DMS53 treated with DMSO at 0.1 percent for 48 hours (cell line): ENCODE measurements at regions not wholly inside any gene's neighbourhood (a gene's known extent, or its start where the extent isn't known, plus 50 kb on each side); places are given as distances from the start of the nearest gene placed in this dataset.
"Not testable (repeated sequence)": the region's sequence is repeated elsewhere in the genome, so short reads cannot be mapped to it uniquely, and the experiment has no call there.

ENCODE experiments used
- DNase-seq: peaks from one replicate; lab custom pipeline; 2025; ENCODE audit not compliant: unreplicated experiment; lab: John Stamatoyannopoulos, UW

DNA sequence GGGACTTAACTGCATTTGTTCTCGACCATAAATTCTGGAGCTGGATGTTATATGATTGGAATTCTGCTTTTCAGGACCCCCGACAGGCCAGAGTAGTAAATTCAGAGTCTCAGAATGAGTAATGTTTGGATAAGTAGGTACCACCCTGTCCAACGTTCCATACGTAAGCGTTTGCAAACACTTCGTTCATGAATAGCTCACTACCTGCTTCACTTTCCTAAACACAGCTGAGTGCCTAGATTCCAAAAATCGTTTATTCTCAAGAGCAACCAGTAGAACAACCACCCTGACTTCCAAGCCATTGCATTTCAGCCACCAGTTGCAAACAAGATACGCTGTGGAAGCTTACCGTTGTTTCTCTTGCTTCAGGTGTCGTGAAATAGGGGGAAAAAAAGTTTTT lies 101.3 kb upstream of the DMRT1 start:
- DNase-seq, result no peak

- DNase-seq, result no peak
These were observed 99.4 kb upstream of the DMRT1 start for GRCh38 chr9:742104-742503.

- no peak for DNase-seq
These were observed 98.4 kb upstream of the DMRT1 start for GRCh38 chr9:742914-743589.

- no peak for DNase-seq
These were observed 97.3 kb upstream of the DMRT1 start for GRCh38 chr9:744046-744712.

- DNase-seq, result no peak
These were observed 96.6 kb upstream of the DMRT1 start for GRCh38 chr9:744790-745484.

GRCh38 chr9:745761-746380 lies 95.6 kb upstream of the DMRT1 start:
- no peak for DNase-seq

DNA sequence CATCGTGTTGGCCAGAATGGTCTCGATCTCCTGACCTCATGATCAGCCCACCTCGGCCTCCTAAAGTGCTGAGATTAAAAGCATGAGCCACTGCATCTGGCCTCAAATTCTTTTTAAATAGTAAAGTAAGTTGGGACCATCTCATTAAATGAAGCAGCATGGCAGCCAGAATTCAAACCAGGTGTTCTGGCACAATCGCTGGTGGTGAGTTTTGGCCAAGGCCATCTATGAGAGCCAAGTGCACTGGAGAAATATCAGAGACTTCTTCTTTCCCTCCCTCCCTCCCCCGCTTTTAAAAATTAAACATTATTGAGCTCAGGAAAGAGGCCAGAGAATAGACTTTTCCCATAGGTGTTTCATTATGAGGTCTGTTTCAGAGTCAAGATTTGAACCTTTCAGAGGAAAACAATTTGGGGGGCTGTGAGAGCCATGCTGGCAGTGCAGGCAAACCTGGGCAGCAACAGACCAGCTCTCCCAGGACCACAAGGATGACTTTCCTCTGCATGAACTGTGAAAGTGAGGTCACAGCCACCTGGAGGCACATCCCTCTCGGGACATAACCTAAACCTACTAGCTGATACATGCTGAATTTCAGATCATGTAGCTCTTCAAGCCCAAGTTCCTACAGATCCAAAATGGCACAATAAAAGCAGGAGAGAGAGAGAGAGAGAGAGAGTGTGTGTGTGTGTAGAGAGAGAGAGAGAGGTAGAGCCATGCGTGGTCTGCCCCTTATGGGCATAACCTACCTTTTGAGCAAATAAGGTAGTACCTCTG lies 94.6 kb upstream of the DMRT1 start:
- DNase-seq, result no peak

DNA sequence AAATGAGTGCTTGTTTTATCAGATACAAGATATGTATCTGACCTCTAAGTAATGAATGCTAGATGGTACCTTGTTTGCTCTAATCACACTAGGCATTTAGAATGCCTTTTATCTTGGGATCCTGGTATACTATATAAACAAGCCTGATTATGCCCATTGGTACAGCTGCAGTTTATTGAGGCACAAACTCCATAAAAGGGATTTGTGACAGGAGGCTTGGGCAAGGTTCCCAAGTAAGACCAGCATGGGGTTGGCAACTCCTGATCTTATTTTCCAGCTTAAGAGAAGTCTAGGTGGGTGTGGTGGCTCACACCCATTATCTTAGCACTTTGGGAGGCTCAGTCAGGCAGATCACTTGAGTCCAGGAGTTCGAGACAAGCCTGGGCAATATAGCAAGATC lies 93.9 kb upstream of the DMRT1 start:
- no peak for DNase-seq

- no peak for DNase-seq
These were observed 92.5 kb upstream of the DMRT1 start for GRCh38 chr9:748861-749497.

- no peak for DNase-seq
These were observed 91.8 kb upstream of the DMRT1 start for GRCh38 chr9:749716-750115.

GRCh38 chr9:750249-750967 lies 91.1 kb upstream of the DMRT1 start:
- no peak for DNase-seq

GRCh38 chr9:751137-752051 lies 90.1 kb upstream of the DMRT1 start:
- DNase-seq, result no peak

- no peak for DNase-seq
These were observed 89.3 kb upstream of the DMRT1 start for GRCh38 chr9:752201-752600.

DNA sequence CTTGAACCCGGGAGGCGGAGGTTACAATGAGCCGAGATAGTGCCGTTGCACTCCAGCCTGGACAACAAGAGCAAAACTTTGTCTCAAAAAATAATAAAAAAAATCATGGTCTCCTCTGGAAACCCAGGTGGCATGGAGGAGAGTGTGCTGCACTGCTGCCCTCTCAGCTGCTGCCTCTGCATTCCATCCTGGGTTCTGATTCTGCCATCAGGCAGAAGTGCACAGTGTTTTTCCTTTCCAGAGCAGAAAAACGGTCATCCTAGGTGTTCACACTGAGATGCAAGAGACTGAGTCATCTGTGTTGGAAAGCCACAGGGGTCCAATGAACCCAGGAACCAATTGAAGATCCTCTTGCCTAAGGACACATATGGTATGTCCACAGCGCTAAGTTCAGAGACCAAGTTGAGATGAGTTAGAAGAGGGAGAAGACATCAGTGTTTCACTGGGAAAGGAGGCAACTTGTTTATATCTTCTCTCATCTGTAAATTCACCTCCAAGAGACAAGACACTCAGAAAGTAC lies 88.8 kb upstream of the DMRT1 start:
- no peak for DNase-seq

DNA sequence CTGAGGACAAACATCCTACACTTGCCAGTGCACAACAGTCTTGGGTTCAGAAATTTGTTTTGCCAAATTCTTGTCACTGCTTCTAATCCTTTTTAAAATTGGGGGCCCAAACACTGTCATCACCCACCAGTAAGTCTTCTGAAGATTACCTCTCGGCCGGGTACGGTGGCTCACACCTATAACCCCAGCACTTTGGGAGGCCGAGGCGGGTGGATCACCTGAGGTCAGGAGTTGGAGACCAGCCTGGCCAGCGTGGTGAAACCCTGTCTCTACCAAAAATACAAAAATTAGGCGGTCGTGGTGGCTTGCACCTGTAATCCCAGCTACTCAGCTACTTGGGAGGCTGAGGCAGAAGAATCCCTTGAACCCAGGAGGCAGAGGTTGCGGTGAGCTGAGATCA lies 87.8 kb upstream of the DMRT1 start:
- not testable (repeated sequence) for DNase-seq

GRCh38 chr9:754150-754931 lies 87.2 kb upstream of the DMRT1 start:
- no peak for DNase-seq

DNA sequence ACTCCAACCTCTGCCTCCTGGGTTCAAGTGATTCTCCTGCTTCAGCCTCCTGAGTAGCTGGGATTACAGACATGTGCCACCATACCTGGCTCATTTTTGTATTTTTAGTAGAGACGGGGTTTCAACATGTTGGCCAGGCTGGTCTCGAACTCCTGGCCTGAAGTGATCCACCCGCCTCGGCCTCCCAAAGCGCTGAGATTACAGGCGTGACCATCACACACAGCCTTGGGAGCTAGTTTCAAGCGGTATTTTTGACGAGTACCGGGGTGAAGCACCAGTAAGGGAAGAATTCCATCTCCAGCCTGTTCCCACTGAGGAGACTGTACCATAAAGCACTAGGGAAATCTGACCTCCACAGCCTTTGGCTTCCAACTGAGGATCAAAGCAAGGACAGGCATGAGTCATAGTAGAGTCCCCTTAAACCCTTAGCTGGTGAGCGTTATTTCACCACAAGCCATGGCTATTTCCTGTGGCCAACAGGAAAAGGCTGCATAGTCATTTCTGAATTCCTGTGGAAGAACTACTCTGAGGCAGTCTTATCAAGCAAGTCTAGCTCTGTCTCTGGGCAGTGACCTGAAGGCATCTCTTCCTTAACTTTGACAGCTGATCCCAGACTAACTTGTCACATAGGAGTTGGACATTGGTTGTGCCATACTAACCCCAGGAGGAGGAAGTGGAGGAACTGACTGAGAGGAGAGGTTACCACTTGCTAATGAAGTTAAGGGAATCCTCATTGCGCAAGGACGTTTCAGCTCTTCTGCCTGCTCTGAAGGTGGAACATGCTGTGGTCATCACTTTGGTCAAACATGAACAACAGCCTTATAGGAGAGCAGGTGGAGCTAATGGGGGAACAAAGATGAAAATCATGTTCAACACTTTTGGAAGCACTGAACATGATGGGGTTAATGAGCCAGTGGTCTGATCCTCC lies 85.8 kb upstream of the DMRT1 start:
- no peak for DNase-seq
